22Rv1 (cell line): ENCODE measurements at regions not wholly inside any gene's neighbourhood (a gene's known extent, or its start where the extent isn't known, plus 50 kb on each side); places are given as distances from the start of the nearest gene placed in this dataset.

Experiments used
- CTCF ChIP-seq: fragments of 450-650 bp; IDR thresholded peaks from 2 replicates; pipeline ENCODE4 v1.5.1; 2017; ENCODE audit warnings: mild to moderate bottlenecking
- ZFX ChIP-seq: fragments of 450-650 bp; IDR thresholded peaks from 2 replicates; pipeline ENCODE4 v1.6.1; 2017; ENCODE audit warnings: antibody characterized with exemption, borderline replicate concordance

- TF ChIP-seq CTCF = no peak
- no peak for TF ChIP-seq ZFX
Measured at GRCh38 chr5:74130155-74130897, 504.3 kb downstream of the ARHGEF28 start.
